Putamen (tissue), 1 donor: ENCODE measurements at regions not wholly inside any gene's neighbourhood (a gene's known extent, or its start where the extent isn't known, plus 50 kb on each side); places are given as distances from the start of the nearest gene placed in this dataset.

Source experiments
- DNase-seq: peaks from one replicate; pipeline ENCODE4 v3.0.0-alpha.2; 2016; ENCODE audit warnings: low spot score

- no peak for DNase-seq
Observed at GRCh38 chr10:71124921-71125748, 87.2 kb upstream of the UNC5B start.

GRCh38 chr10:71125749-71126107 lies 86.6 kb upstream of the UNC5B start:
- DNase-seq, result no peak

GRCh38 chr10:71126432-71126831 lies 85.9 kb upstream of the UNC5B start:
- DNase-seq, result no peak

GRCh38 chr10:71127104-71127503 lies 85.3 kb upstream of the UNC5B start:
- no peak for DNase-seq

GRCh38 chr10:71127773-71128172 lies 84.6 kb upstream of the UNC5B start:
- no peak for DNase-seq

GRCh38 chr10:71128311-71128980 lies 83.9 kb upstream of the UNC5B start:
- DNase-seq, result no peak

GRCh38 chr10:71131096-71131495 lies 81.3 kb upstream of the UNC5B start:
- DNase-seq, result no peak

GRCh38 chr10:71131508-71132088 lies 80.8 kb upstream of the UNC5B start:
- no peak for DNase-seq

GRCh38 chr10:71132321-71132810 lies 80.0 kb upstream of the UNC5B start:
- no peak for DNase-seq

GRCh38 chr10:71133710-71134686 lies 78.4 kb upstream of the UNC5B start:
- no peak for DNase-seq

GRCh38 chr10:71134732-71135211 lies 77.6 kb upstream of the UNC5B start:
- DNase-seq, result no peak

GRCh38 chr10:71135236-71135635 lies 77.1 kb upstream of the UNC5B start:
- DNase-seq, result no peak

GRCh38 chr10:71136036-71136721 lies 76.2 kb upstream of the UNC5B start:
- no peak for DNase-seq

GRCh38 chr10:71137701-71138100 lies 74.7 kb upstream of the UNC5B start:
- DNase-seq, result no peak

GRCh38 chr10:71138166-71138830 lies 74.1 kb upstream of the UNC5B start:
- DNase-seq, result no peak

GRCh38 chr10:71141528-71141927 lies 70.8 kb upstream of the UNC5B start:
- no peak for DNase-seq

- DNase-seq, result no peak
Observed at GRCh38 chr10:71143170-71143569, 69.2 kb upstream of the UNC5B start.

GRCh38 chr10:71143610-71144009 lies 68.8 kb upstream of the UNC5B start:
- DNase-seq, result no peak

GRCh38 chr10:71144824-71145223 lies 67.5 kb upstream of the UNC5B start:
- DNase-seq, result no peak

- no peak for DNase-seq
Observed at GRCh38 chr10:71145352-71145945, 66.9 kb upstream of the UNC5B start.
